DND-41 (cell line): ENCODE measurements at regions not wholly inside any gene's neighbourhood (a gene's known extent, or its start where the extent isn't known, plus 50 kb on each side); places are given as distances from the start of the nearest gene placed in this dataset.

Experiments
- CTCF ChIP-seq: IDR thresholded peaks from 2 replicates; pipeline ENCODE4 v1.5.1; 2012; ENCODE audit warnings: borderline replicate concordance, low read length, moderate library complexity, mild to moderate bottlenecking; ENCODE audit not compliant: poor library complexity, severe bottlenecking; ENCODE audit errors: extremely low read depth
- EZH2 ChIP-seq: IDR thresholded peaks from 3 replicates; pipeline ENCODE4 v1.6.1; 2012; ENCODE audit warnings: borderline replicate concordance, low read depth, mild to moderate bottlenecking, moderate library complexity, low read length, inconsistent platforms; ENCODE audit not compliant: severe bottlenecking

- TF ChIP-seq CTCF (no peak), EZH2 (no peak)
These were observed 309.7 kb downstream of the TLE1 start for GRCh38 chr9:81379655-81380054.
